ENCODE measurements at regions not wholly inside any gene's neighbourhood (a gene's known extent, or its start where the extent isn't known, plus 50 kb on each side); places are given as distances from the start of the nearest gene placed in this dataset.
A peak's percentile ranks its signal among the peaks of the same experiment; 100 is the strongest.

DNA sequence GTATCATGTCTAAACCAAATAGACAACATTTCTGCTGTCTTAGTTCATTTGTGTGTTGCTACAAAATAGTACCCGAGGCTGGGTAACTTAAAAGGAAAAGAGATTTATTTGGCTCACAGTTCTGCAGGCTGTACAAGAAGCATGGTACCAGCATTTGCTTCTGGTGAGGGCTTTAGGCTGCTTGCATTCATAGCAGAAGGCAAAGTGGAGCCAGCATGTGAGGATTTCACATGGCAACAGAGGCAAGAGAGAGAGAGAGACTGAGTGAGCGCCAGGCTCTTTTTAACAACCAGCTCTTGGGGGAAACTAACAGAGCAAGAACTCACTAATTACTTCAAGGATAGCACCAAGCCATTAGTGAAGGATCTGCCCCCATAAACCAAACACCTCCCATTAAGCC lies 271.4 kb upstream of the SRRM4 start:
- Histone ChIP-seq H2AFZ (ENCODE audit: insufficient read depth, low read length, poor library complexity) (no peak overlapping the region), H3K9ac (ENCODE audit: low read length) (no peak overlapping the region), H3K4me3 (ENCODE audit: low read depth, low read length) (no peak overlapping the region), H2BK120ac (ENCODE audit: insufficient read depth, low read length, poor library complexity) (no peak overlapping the region), H3K4me2 (ENCODE audit: low read length) (no peak overlapping the region), H3K23ac (ENCODE audit: low read length) (no peak overlapping the region), H3K27me3 (ENCODE audit: insufficient read depth, low read length) (no peaks in the 10 kb centered on the region), H2BK12ac (ENCODE audit: low read length) (no peak overlapping the region), H3K36me3 (ENCODE audit: control insufficient read depth in 1 of 2, insufficient read depth in 2 of 2, low read length in 2 of 2) (no peaks in the 10 kb centered on the region), H2AK5ac (ENCODE audit: low read length) (no peak overlapping the region), H3K18ac (ENCODE audit: low read length) (no peak overlapping the region), H3K79me1 (ENCODE audit: low read length) (no peaks in the 10 kb centered on the region), H2BK5ac (ENCODE audit: low read depth, low read length, poor library complexity) (no peak overlapping the region), H4K91ac (ENCODE audit: low read depth, low read length) (no peak overlapping the region), H3K4ac (ENCODE audit: low read depth, low read length) (no peak overlapping the region), H3K79me2 (ENCODE audit: control insufficient read depth, insufficient read depth, low read length, poor library complexity) (no peaks in the 10 kb centered on the region), H4K12ac (ENCODE audit: low read depth, low read length) (no peak overlapping the region), H3K27ac (ENCODE audit: low read depth, low read length) (no peak overlapping the region), H3K14ac (ENCODE audit: low read length) (no peak overlapping the region), H3K4me1 (ENCODE audit: control insufficient read depth in 1 of 2, insufficient read depth in 2 of 2, low read length in 2 of 2) (no peaks in the 10 kb centered on the region), H3K9me3 (ENCODE audit: insufficient read depth, low read depth, low read length) (peaks cover 5% of the 10 kb centered on the region), H4K8ac (ENCODE audit: low read depth, low read length) (no peak overlapping the region)
- no CpG with 5 or more reads among the region's 2 CpGs for WGBS (ENCODE audit: extremely low coverage, insufficient coverage, insufficient read length)
- no peak for DNase-seq

- H3K36me3 ChIP-seq (ENCODE audit: control insufficient read depth in 1 of 2, insufficient read depth in 2 of 2, low read length in 2 of 2): no peaks in the 10 kb centered on the region
- H3K79me2 ChIP-seq (ENCODE audit: control insufficient read depth, insufficient read depth, low read length, poor library complexity): no peaks in the 10 kb centered on the region
- no peak overlapping the region for H3K14ac ChIP-seq (ENCODE audit: low read length)
- H2AFZ ChIP-seq (ENCODE audit: insufficient read depth, low read length, poor library complexity): no peak overlapping the region
- H3K23ac ChIP-seq (ENCODE audit: low read length): no peak overlapping the region
- H3K4me1 ChIP-seq (ENCODE audit: control insufficient read depth in 1 of 2, insufficient read depth in 2 of 2, low read length in 2 of 2): no peaks in the 10 kb centered on the region
- no peak overlapping the region for H4K12ac ChIP-seq (ENCODE audit: low read depth, low read length)
- no CpG with 5 or more reads among the region's 1 CpG for WGBS (ENCODE audit: extremely low coverage, insufficient coverage, insufficient read length)
- H3K18ac ChIP-seq (ENCODE audit: low read length): no peak overlapping the region
- H3K79me1 ChIP-seq (ENCODE audit: low read length): no peaks in the 10 kb centered on the region
- H3K9ac ChIP-seq (ENCODE audit: low read length): no peak overlapping the region
- H3K4ac ChIP-seq (ENCODE audit: low read depth, low read length): no peak overlapping the region
- no peak overlapping the region for H4K8ac ChIP-seq (ENCODE audit: low read depth, low read length)
- peaks cover 5% of the 10 kb centered on the region for H3K9me3 ChIP-seq (ENCODE audit: insufficient read depth, low read depth, low read length)
- no peak overlapping the region for H3K4me2 ChIP-seq (ENCODE audit: low read length)
- H2BK12ac ChIP-seq (ENCODE audit: low read length): no peak overlapping the region
- H3K4me3 ChIP-seq (ENCODE audit: low read depth, low read length): no peak overlapping the region
- H2BK120ac ChIP-seq (ENCODE audit: insufficient read depth, low read length, poor library complexity): no peak overlapping the region
- no peak overlapping the region for H2BK5ac ChIP-seq (ENCODE audit: low read depth, low read length, poor library complexity)
- no peak for DNase-seq
- no peak overlapping the region for H2AK5ac ChIP-seq (ENCODE audit: low read length)
- H3K27ac ChIP-seq (ENCODE audit: low read depth, low read length): no peak overlapping the region
- H4K91ac ChIP-seq (ENCODE audit: low read depth, low read length): no peak overlapping the region
- H3K27me3 ChIP-seq (ENCODE audit: insufficient read depth, low read length): no peaks in the 10 kb centered on the region
These were observed 270.2 kb upstream of the SRRM4 start for GRCh38 chr12:118711185-118711584.

DNA sequence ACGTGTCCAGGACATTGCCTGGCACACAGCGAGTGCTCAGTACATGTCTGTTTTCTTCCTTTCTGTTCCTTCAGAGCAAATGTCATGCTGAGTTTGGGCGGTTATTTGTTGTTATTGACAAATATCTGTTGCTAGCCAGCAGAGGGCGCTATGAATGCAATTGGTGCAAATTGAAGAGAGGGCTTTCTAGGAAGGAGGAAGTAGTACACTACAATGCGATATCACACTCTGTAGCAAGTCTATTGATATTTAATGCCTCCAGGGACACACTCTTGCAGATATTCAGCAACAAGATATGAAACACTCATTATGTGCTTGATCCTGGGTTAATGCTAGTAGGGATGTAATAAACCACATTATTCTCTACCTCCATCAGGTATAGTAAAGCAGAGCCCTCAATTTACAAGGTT lies 267.3 kb upstream of the SRRM4 start:
- Histone ChIP-seq H3K36me3 (ENCODE audit: control insufficient read depth in 1 of 2, insufficient read depth in 2 of 2, low read length in 2 of 2) (no peaks in the 10 kb centered on the region), H4K12ac (ENCODE audit: low read depth, low read length) (no peak overlapping the region), H3K9ac (ENCODE audit: low read length) (no peak overlapping the region), H3K23ac (ENCODE audit: low read length) (no peak overlapping the region), H3K9me3 (ENCODE audit: insufficient read depth, low read depth, low read length) (no peaks in the 10 kb centered on the region), H2BK12ac (ENCODE audit: low read length) (no peak overlapping the region), H2BK120ac (ENCODE audit: insufficient read depth, low read length, poor library complexity) (no peak overlapping the region), H3K4me2 (ENCODE audit: low read length) (no peak overlapping the region), H3K4ac (ENCODE audit: low read depth, low read length) (no peak overlapping the region), H2AK5ac (ENCODE audit: low read length) (no peak overlapping the region), H3K4me3 (ENCODE audit: low read depth, low read length) (no peak overlapping the region), H3K18ac (ENCODE audit: low read length) (no peak overlapping the region), H3K4me1 (ENCODE audit: control insufficient read depth in 1 of 2, insufficient read depth in 2 of 2, low read length in 2 of 2) (no peaks in the 10 kb centered on the region), H4K91ac (ENCODE audit: low read depth, low read length) (no peak overlapping the region), H3K27me3 (ENCODE audit: insufficient read depth, low read length) (no peaks in the 10 kb centered on the region), H3K14ac (ENCODE audit: low read length) (no peak overlapping the region), H3K79me2 (ENCODE audit: control insufficient read depth, insufficient read depth, low read length, poor library complexity) (no peaks in the 10 kb centered on the region), H4K8ac (ENCODE audit: low read depth, low read length) (no peak overlapping the region), H3K79me1 (ENCODE audit: low read length) (no peaks in the 10 kb centered on the region), H3K27ac (ENCODE audit: low read depth, low read length) (no peak overlapping the region), H2AFZ (ENCODE audit: insufficient read depth, low read length, poor library complexity) (no peak overlapping the region), H2BK5ac (ENCODE audit: low read depth, low read length, poor library complexity) (no peak overlapping the region)
- peak in 1 of 2 donors; percentile 49 for DNase-seq
- WGBS (ENCODE audit: extremely low coverage, insufficient coverage, insufficient read length): no CpG with 5 or more reads among the region's 5 CpGs

DNA sequence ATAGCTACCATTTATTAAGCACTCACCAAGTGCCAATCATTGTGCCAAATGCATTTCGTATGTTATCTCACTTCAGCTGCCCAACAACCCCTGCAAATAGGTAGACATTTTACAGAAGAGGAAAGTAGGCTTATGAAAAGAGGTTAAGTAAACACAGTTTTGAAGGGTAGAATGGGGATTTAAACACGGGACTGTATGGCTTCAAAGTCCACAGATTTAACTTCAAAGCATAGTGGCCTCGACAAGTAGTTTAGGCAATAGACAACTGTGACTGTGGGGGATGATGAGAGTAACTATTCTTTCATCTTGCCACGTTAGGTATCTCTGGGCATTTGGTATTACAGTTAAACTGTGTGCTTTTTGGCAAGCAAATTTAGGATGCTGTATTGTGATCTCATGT lies 266.8 kb upstream of the SRRM4 start:
- no peaks in the 10 kb centered on the region for H3K27me3 ChIP-seq (ENCODE audit: insufficient read depth, low read length)
- no peak overlapping the region for H4K8ac ChIP-seq (ENCODE audit: low read depth, low read length)
- no peak overlapping the region for H2AK5ac ChIP-seq (ENCODE audit: low read length)
- H3K27ac ChIP-seq (ENCODE audit: low read depth, low read length): no peak overlapping the region
- no peak overlapping the region for H2AFZ ChIP-seq (ENCODE audit: insufficient read depth, low read length, poor library complexity)
- H2BK5ac ChIP-seq (ENCODE audit: low read depth, low read length, poor library complexity): no peak overlapping the region
- H3K4me2 ChIP-seq (ENCODE audit: low read length): no peak overlapping the region
- H3K4me3 ChIP-seq (ENCODE audit: low read depth, low read length): no peak overlapping the region
- H4K91ac ChIP-seq (ENCODE audit: low read depth, low read length): no peak overlapping the region
- H3K9ac ChIP-seq (ENCODE audit: low read length): no peak overlapping the region
- no peak overlapping the region for H4K12ac ChIP-seq (ENCODE audit: low read depth, low read length)
- no peak overlapping the region for H3K14ac ChIP-seq (ENCODE audit: low read length)
- no peaks in the 10 kb centered on the region for H3K9me3 ChIP-seq (ENCODE audit: insufficient read depth, low read depth, low read length)
- no peak overlapping the region for H3K23ac ChIP-seq (ENCODE audit: low read length)
- WGBS (ENCODE audit: extremely low coverage, insufficient coverage, insufficient read length): no CpG with 5 or more reads among the region's 4 CpGs
- no peak overlapping the region for H3K18ac ChIP-seq (ENCODE audit: low read length)
- H3K36me3 ChIP-seq (ENCODE audit: control insufficient read depth in 1 of 2, insufficient read depth in 2 of 2, low read length in 2 of 2): no peaks in the 10 kb centered on the region
- no peak for DNase-seq
- H3K4ac ChIP-seq (ENCODE audit: low read depth, low read length): no peak overlapping the region
- H3K79me2 ChIP-seq (ENCODE audit: control insufficient read depth, insufficient read depth, low read length, poor library complexity): no peaks in the 10 kb centered on the region
- H2BK12ac ChIP-seq (ENCODE audit: low read length): no peak overlapping the region
- H2BK120ac ChIP-seq (ENCODE audit: insufficient read depth, low read length, poor library complexity): no peak overlapping the region
- H3K4me1 ChIP-seq (ENCODE audit: control insufficient read depth in 1 of 2, insufficient read depth in 2 of 2, low read length in 2 of 2): no peaks in the 10 kb centered on the region
- H3K79me1 ChIP-seq (ENCODE audit: low read length): no peaks in the 10 kb centered on the region

Measured in trophoblast cell (in vitro differentiated cells and primary cell).